ENCODE measurements at regions not wholly inside any gene's neighbourhood (a gene's known extent, or its start where the extent isn't known, plus 50 kb on each side); places are given as distances from the start of the nearest gene placed in this dataset.

- no peak for TF ChIP-seq STAT1 (conservative IDR thresholded peaks at IDR 0.05)
- no peak for TF ChIP-seq MXI1 (IDR thresholded peaks at IDR 0.05; ENCODE audit: low read depth, low read length)
- no peak for TF ChIP-seq HDAC2 (IDR thresholded peaks at IDR 0.05)
- TF ChIP-seq RAD21 (IDR thresholded peaks at IDR 0.05; ENCODE audit: insufficient read depth, low read depth, low read length): no peak
- TF ChIP-seq CTCF (IDR thresholded peaks at IDR 0.05 in 2 of 3, conservative IDR thresholded peaks at IDR 0.05 in 1 of 3; ENCODE audit: control insufficient read depth in 2 of 3, extremely low read depth in 1 of 3, insufficient read depth in 1 of 3, low read depth in 3 of 3, low read length in 3 of 3): no peak
- TF ChIP-seq PAX8 (IDR thresholded peaks at IDR 0.05): no peak
- TF ChIP-seq CEBPB (IDR thresholded peaks at IDR 0.05; ENCODE audit: borderline replicate concordance in 1 of 2, low read depth in 2 of 2, low read length in 2 of 2): no peak
- no peak for TF ChIP-seq EZH2 (IDR thresholded peaks at IDR 0.05; ENCODE audit: borderline replicate concordance, control insufficient read depth, low read depth, low read length)
- TF ChIP-seq SMAD5 (IDR thresholded peaks at IDR 0.05; ENCODE audit: low read depth): no peak
Observed at GRCh38 chr1:72969461-72969860, 687.1 kb upstream of the NEGR1 start.
